HG03469 (cell line): ENCODE measurements at regions not wholly inside any gene's neighbourhood (a gene's known extent, or its start where the extent isn't known, plus 50 kb on each side); places are given as distances from the start of the nearest gene placed in this dataset.
A peak's percentile ranks its signal among the peaks of the same experiment; 100 is the strongest.

Experiments
- ATAC-seq: cut with Tn5 transposase; IDR thresholded peaks from one replicate; pipeline ENCODE4 v1.9.1; 2021; ENCODE audit warnings: mild to moderate bottlenecking, moderate library complexity, moderate number of reproducible peaks; ENCODE audit not compliant: unreplicated experiment

GRCh38 chr10:7478727-7479457 is 68.1 kb upstream of the SFMBT2 start:
- no peak for ATAC-seq

GRCh38 chr10:7477538-7478334 is 66.9 kb upstream of the SFMBT2 start:
- ATAC-seq, result no peak

GRCh38 chr10:7475939-7476338 is 65.1 kb upstream of the SFMBT2 start:
- no peak for ATAC-seq

- no peak for ATAC-seq
Observed at GRCh38 chr10:7475046-7475911, 64.4 kb upstream of the SFMBT2 start.

GRCh38 chr10:7474388-7474787 is 63.6 kb upstream of the SFMBT2 start:
- ATAC-seq, result no peak

GRCh38 chr10:7473474-7473873 is 62.6 kb upstream of the SFMBT2 start:
- no peak for ATAC-seq

GRCh38 chr10:7471720-7472367 is 61.0 kb upstream of the SFMBT2 start:
- ATAC-seq, result peak; percentile 76

GRCh38 chr10:7470371-7470770 is 59.5 kb upstream of the SFMBT2 start:
- no peak for ATAC-seq

GRCh38 chr10:7467031-7467667 is 56.3 kb upstream of the SFMBT2 start:
- no peak for ATAC-seq

- no peak for ATAC-seq
Observed at GRCh38 chr10:7464691-7465090, 53.9 kb upstream of the SFMBT2 start.
